DMS 273 (cell line): ENCODE measurements at regions not wholly inside any gene's neighbourhood (a gene's known extent, or its start where the extent isn't known, plus 50 kb on each side); places are given as distances from the start of the nearest gene placed in this dataset.
"Not testable (repeated sequence)": the region's sequence is repeated elsewhere in the genome, so short reads cannot be mapped to it uniquely, and the experiment has no call there.

Experiments used
- DNase-seq: peaks from one replicate; lab custom pipeline; 2025; ENCODE audit not compliant: unreplicated experiment; lab: John Stamatoyannopoulos, UW

- peak; percentile 23 for DNase-seq
Measured at GRCh38 chr15:77843546-77843945, 210.8 kb upstream of the LINGO1 start.

- no peak for DNase-seq
Measured at GRCh38 chr15:77840991-77841775, 208.5 kb upstream of the LINGO1 start.

- no peak for DNase-seq
Measured at GRCh38 chr15:77839970-77840905, 207.5 kb upstream of the LINGO1 start.

GRCh38 chr15:77839456-77839855 is 206.7 kb upstream of the LINGO1 start:
- no peak for DNase-seq

GRCh38 chr15:77838595-77838994 is 205.9 kb upstream of the LINGO1 start:
- DNase-seq: no peak

GRCh38 chr15:77838061-77838460 is 205.3 kb upstream of the LINGO1 start:
- DNase-seq: no peak

- DNase-seq: no peak
Measured at GRCh38 chr15:77837649-77838025, 204.9 kb upstream of the LINGO1 start.

GRCh38 chr15:77836906-77837648 is 204.4 kb upstream of the LINGO1 start:
- DNase-seq: no peak

- DNase-seq: peak; percentile 80
Measured at GRCh38 chr15:77836121-77836692, 203.5 kb upstream of the LINGO1 start.

- no peak for DNase-seq
Measured at GRCh38 chr15:77834276-77834990, 201.7 kb upstream of the LINGO1 start.

GRCh38 chr15:77832874-77833273 is 200.2 kb upstream of the LINGO1 start:
- DNase-seq: no peak

- DNase-seq: peak; percentile 85
Measured at GRCh38 chr15:77831986-77832385, 199.3 kb upstream of the LINGO1 start.

GRCh38 chr15:77830051-77830468 is 197.3 kb upstream of the LINGO1 start:
- DNase-seq: no peak

- DNase-seq: not testable (repeated sequence)
Measured at GRCh38 chr15:77829331-77829730, 196.6 kb upstream of the LINGO1 start.

- DNase-seq: no peak
Measured at GRCh38 chr15:77827860-77828259, 195.1 kb upstream of the LINGO1 start.

- DNase-seq: no peak
Measured at GRCh38 chr15:77826006-77826695, 193.4 kb upstream of the LINGO1 start.

- no peak for DNase-seq
Measured at GRCh38 chr15:77825546-77825945, 192.8 kb upstream of the LINGO1 start.

GRCh38 chr15:77825252-77825542 is 192.5 kb upstream of the LINGO1 start:
- no peak for DNase-seq

GRCh38 chr15:77824361-77825251 is 191.9 kb upstream of the LINGO1 start:
- DNase-seq: no peak
